ENCODE measurements at regions not wholly inside any gene's neighbourhood (a gene's known extent, or its start where the extent isn't known, plus 50 kb on each side); places are given as distances from the start of the nearest gene placed in this dataset.

GRCh38 chr13:31611214-31611613, 128.1 kb upstream of the RXFP2 start:
- TF ChIP-seq USF2 (IDR thresholded peaks at IDR 0.05) = no peak
- no peak for TF ChIP-seq ESRRA (IDR thresholded peaks at IDR 0.05; ENCODE audit: borderline replicate concordance, low read length)
- no peak for TF ChIP-seq RFX5 (IDR thresholded peaks at IDR 0.05)
- no peak for TF ChIP-seq CTCF (IDR thresholded peaks at IDR 0.05)
- no peak for TF ChIP-seq MAX (IDR thresholded peaks at IDR 0.05)
- TF ChIP-seq MYC (IDR thresholded peaks at IDR 0.05; ENCODE audit: borderline replicate concordance, low read length) = no peak
- no peak for TF ChIP-seq EHMT2 (IDR thresholded peaks at IDR 0.05; ENCODE audit: low read depth)
- TF ChIP-seq POLR2A (IDR thresholded peaks at IDR 0.05; ENCODE audit: low read length) = no peak
- no peak for TF ChIP-seq ELK1 (IDR thresholded peaks at IDR 0.05; ENCODE audit: low read depth, low read length)
- TF ChIP-seq EP300 (IDR thresholded peaks at IDR 0.05) = no peak

Measured in A549 (cell line).